Vagina (tissue), 2 donors: ENCODE measurements at regions not wholly inside any gene's neighbourhood (a gene's known extent, or its start where the extent isn't known, plus 50 kb on each side); places are given as distances from the start of the nearest gene placed in this dataset.

Experiments
- CTCF ChIP-seq, 3 experiments: fragments of 450-650 bp in 2 of 3; fragments of 200-600 bp in 1 of 3; sonication (generic) in 1 of 3; IDR thresholded peaks; one replicate each; pipeline ENCODE4 v1.5.1; 2017 to 2019; ENCODE audit warnings: antibody characterized with exemption in 3 of 3, mild to moderate bottlenecking in 2 of 3, moderate library complexity in 2 of 3
- POLR2A ChIP-seq, 2 donors: fragments of 450-650 bp; IDR thresholded peaks; one replicate each; pipeline ENCODE4 v1.6.1; 2017; ENCODE audit warnings: antibody characterized with exemption in 2 of 2, mild to moderate bottlenecking in 2 of 2, moderate library complexity in 2 of 2
- POLR2AphosphoS5 ChIP-seq, 2 donors: sonication (generic); formaldehyde crosslinking; IDR thresholded peaks; one replicate each; pipeline ENCODE4 v1.9.0; 2017; ENCODE audit warnings: antibody characterized with exemption in 2 of 2, mild to moderate bottlenecking in 2 of 2, low read depth in 1 of 2; ENCODE audit not compliant: insufficient read depth in 1 of 2

DNA sequence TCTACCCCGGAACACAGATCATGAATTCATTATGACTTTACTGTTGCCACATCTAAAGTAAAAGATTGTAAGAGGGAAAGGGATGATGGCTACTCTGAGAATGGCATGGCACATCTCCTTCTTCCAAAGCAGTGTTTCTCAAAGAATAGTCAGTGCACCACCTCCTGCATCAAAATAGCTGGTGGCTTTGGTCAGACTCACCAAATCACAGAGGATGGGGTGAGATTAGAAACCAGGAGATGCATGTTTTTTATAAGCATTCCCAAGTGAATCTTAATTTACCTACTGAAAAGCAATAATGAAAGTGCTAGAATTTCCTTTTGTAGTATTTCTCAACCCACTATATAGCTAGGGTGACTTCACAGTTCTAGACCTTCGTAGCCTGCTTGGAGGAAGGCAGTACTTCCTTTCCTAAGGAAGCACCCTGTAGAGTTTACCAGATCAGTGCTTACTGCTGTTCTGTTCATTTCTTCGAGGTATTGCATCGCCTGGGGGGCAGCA, 340.8 kb upstream of the KLF3 start:
- no peak for TF ChIP-seq POLR2AphosphoS5 (IDR thresholded peaks at IDR 0.05; ENCODE audit: insufficient read depth in 1 of 2, low read depth in 1 of 2)
- no peak for TF ChIP-seq POLR2A (IDR thresholded peaks at IDR 0.05)
- TF ChIP-seq CTCF (IDR thresholded peaks at IDR 0.05), result no peak
